Gastroesophageal sphincter (tissue), 3 donors: ENCODE measurements at regions not wholly inside any gene's neighbourhood (a gene's known extent, or its start where the extent isn't known, plus 50 kb on each side); places are given as distances from the start of the nearest gene placed in this dataset.

ENCODE experiments used
- CTCF ChIP-seq, 4 experiments: fragments of 200-600 bp in 2 of 4; fragments of 450-650 bp in 2 of 4; sonication (generic) in 1 of 4; IDR thresholded peaks; one replicate each; pipeline ENCODE4 v1.5.1; 2017 to 2019; ENCODE audit warnings: antibody characterized with exemption in 4 of 4, mild to moderate bottlenecking in 2 of 4, moderate library complexity in 2 of 4
- POLR2A ChIP-seq, 2 donors: fragments of 450-650 bp; IDR thresholded peaks; one replicate each; pipeline ENCODE4 v1.6.1; 2017; ENCODE audit warnings: antibody characterized with exemption in 2 of 2, mild to moderate bottlenecking in 2 of 2, moderate library complexity in 1 of 2
- POLR2AphosphoS5 ChIP-seq: sonication (generic); formaldehyde crosslinking; IDR thresholded peaks from one replicate; pipeline ENCODE4 v1.6.1; 2017; ENCODE audit warnings: antibody characterized with exemption

- no peak for TF ChIP-seq POLR2A (IDR thresholded peaks at IDR 0.05)
- no peak for TF ChIP-seq CTCF (IDR thresholded peaks at IDR 0.05)
- TF ChIP-seq POLR2AphosphoS5: no peak
These were observed 476.9 kb downstream of the SQOR start for GRCh38 chr15:46111730-46112129.
